22Rv1 (cell line): ENCODE measurements at regions not wholly inside any gene's neighbourhood (a gene's known extent, or its start where the extent isn't known, plus 50 kb on each side); places are given as distances from the start of the nearest gene placed in this dataset.

Experiments used
- H3K27ac ChIP-seq: fragments of 450-650 bp; 2 replicates; pipeline ENCODE4 v1.5.1; 2017
- ZFX ChIP-seq: fragments of 450-650 bp; IDR thresholded peaks from 2 replicates; pipeline ENCODE4 v1.6.1; 2017; ENCODE audit warnings: antibody characterized with exemption, borderline replicate concordance
- TF ChIP-seq, protein P1 (sequence below): fragments of 450-650 bp; IDR thresholded peaks from 2 replicates; pipeline ENCODE4 v1.5.1; 2017; ENCODE audit warnings: mild to moderate bottlenecking

DNA sequence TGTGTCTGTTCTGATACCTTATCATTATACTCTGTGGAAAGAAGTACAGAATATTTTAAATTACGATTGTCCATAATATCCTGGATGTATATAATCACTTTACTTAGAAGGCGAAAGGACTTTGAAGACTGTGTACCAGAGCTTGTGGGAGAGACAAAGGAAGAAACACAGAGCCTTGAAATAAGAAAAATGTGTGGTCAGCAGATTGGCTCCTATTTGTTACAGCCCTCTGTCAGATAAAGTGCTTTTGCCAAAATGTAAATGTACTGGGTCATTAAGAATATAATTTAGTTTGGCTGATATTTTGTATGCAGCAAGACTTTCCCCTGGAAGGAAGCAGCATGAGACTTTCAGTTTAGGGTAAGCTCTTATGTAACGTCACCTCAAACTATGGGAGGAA is 443.1 kb downstream of the CCDC85A start:
- H3K27ac ChIP-seq, result no peak overlapping the region
- TF ChIP-seq, protein P1, sequence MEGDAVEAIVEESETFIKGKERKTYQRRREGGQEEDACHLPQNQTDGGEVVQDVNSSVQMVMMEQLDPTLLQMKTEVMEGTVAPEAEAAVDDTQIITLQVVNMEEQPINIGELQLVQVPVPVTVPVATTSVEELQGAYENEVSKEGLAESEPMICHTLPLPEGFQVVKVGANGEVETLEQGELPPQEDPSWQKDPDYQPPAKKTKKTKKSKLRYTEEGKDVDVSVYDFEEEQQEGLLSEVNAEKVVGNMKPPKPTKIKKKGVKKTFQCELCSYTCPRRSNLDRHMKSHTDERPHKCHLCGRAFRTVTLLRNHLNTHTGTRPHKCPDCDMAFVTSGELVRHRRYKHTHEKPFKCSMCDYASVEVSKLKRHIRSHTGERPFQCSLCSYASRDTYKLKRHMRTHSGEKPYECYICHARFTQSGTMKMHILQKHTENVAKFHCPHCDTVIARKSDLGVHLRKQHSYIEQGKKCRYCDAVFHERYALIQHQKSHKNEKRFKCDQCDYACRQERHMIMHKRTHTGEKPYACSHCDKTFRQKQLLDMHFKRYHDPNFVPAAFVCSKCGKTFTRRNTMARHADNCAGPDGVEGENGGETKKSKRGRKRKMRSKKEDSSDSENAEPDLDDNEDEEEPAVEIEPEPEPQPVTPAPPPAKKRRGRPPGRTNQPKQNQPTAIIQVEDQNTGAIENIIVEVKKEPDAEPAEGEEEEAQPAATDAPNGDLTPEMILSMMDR, result no peak
- TF ChIP-seq ZFX, result no peak

DNA sequence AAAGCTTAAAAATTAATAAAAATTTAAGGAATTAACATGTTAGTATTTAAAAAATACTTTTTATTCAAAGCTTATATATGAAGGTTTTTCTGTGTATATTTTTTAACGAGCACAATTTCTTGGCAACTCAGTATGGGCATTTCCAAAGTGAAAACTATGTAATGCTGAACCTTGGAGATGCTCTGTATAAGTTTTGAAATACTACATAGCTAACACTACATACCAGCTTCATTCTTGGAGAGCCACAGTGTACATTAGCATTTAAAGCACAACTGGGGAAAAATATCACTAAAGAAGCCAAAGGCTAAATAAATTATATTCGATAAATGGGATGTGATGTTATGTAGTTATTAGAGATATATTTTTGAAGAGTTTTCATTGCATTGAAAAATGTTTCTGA is 446.5 kb downstream of the CCDC85A start:
- no peak overlapping the region for H3K27ac ChIP-seq
- no peak for TF ChIP-seq ZFX
- TF ChIP-seq, protein P1, result no peak

DNA sequence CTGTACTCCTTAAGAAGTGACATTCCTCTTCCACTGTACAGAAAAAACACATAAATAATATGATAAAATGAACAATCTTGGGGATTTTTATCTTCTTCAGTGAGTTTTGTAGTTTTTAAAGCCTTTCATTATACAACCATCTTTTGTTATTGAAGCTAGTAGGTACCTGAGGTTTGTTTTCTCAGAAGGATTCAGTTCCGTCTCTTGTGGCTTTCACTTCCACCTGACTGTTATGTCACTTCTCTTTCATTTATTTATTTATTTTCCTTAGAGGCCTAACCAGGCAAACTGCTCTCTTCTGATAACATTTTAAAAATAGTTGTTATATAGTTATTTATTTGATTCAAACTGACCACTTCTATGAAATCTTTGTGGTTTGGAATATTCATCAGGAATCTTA is 464.2 kb downstream of the CCDC85A start:
- no peak for TF ChIP-seq ZFX
- TF ChIP-seq, protein P1, result no peak
- H3K27ac ChIP-seq, result no peak overlapping the region

DNA sequence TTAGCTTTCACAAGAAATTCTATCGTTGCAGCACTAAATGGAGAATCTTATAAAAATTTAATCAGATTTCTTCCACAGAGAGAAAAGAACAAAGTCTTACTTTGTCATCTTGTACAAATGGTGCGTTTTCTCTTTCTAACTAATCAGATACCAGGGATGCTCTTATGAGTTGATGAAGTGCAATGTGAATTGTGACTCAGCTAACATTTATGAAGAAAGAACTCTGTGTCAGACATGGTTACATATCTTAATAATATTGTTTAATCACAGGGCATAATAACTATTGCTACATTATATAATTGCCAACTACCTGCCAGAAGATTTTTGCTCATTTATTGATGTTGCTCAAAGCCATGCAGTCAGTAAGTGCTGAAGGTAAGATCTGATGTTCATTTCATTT is 465.0 kb downstream of the CCDC85A start:
- TF ChIP-seq, protein P1, result no peak
- no peak for TF ChIP-seq ZFX
- H3K27ac ChIP-seq, result no peak overlapping the region

DNA sequence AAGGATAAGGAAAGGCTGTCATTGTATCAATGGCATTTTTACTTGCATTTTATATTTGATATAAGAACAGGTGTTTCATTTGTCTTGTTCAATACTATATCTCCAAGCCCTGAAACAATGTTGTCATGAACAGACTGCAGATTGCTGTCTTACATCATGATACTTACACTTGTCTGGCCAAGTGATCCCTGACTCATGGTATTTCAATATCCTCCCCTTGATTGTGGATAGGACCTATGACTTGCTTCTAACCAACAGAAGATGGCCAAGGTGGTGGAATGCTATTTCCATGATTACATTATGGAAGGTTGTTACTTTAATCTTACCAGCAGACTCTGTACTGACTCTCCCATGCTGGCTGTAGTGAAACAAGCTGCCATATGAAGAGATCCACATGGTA is 471.1 kb downstream of the CCDC85A start:
- no peak overlapping the region for H3K27ac ChIP-seq
- no peak for TF ChIP-seq ZFX
- TF ChIP-seq, protein P1, result no peak

DNA sequence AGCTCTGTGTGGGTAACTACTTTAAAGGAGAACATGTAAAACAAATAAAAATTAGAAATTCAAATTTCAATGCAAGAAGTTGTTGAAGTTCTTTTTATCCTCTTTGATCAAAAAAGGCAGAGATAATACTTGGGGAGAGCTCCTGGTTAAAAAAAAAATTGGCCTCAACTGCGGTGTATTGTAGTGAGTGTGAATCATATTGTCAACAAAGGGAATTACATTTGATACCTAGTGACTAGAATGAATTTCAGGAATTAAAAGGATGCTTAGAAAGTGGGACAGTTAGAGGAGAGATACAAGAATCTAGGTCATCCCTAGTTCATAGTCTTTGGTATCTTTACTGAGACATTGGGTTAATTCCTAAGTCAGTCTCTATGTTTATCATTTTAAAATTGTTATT is 473.0 kb downstream of the CCDC85A start:
- H3K27ac ChIP-seq, result no peak overlapping the region
- TF ChIP-seq, protein P1, result no peak
- no peak for TF ChIP-seq ZFX

DNA sequence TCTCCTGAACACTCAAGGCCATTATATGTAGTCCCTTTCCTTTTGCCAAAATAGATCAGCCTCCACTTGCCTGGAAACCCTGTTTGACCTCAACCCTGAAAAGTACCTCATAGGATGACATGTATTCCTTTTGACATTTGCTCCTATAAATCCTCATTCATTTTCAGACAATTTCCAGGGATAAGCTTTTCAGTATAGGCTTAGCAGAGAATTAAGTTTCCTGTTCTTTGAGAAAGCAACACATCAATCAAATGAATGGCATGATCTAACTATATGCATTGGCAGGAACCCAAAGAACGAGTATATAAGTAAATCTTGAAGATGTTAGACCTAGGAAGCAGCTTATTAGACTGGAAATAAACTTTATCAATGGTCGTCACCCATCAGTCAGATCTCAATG is 483.0 kb downstream of the CCDC85A start:
- TF ChIP-seq ZFX, result no peak
- TF ChIP-seq, protein P1, result no peak
- H3K27ac ChIP-seq, result no peak overlapping the region
